ENCODE measurements at regions not wholly inside any gene's neighbourhood (a gene's known extent, or its start where the extent isn't known, plus 50 kb on each side); places are given as distances from the start of the nearest gene placed in this dataset.
"Not testable (repeated sequence)": the region's sequence is repeated elsewhere in the genome, so short reads cannot be mapped to it uniquely, and the experiment has no call there.

DNA sequence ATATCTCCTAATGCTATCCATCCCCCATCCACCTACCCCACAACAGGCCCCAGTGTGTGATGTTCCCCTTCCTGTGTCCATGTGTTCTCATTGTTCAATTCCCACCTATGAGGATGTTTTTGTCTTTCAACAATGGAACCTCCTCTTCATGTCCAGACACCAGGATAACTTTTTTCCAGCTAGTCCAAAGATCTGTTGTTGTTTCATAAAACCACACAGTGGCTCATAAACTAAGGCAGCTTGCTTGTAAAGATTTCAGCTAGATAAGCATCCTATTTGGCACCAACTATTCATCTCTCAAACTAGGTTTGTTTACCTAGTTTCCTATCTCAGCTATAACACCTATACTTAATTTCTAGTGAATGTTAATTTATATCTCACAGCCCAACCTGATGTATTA, 937.7 kb downstream of the TRIB2 start:
- intact Hi-C loops (cut with DNase I, micrococcal nuclease) = no loop called here
- DNase-seq (no peak), ATAC-seq (no peak)

GRCh38 chr2:13660231-13660630, 943.5 kb downstream of the TRIB2 start:
- ATAC-seq (no peak), DNase-seq (no peak)
- intact Hi-C loops (cut with DNase I, micrococcal nuclease) = no loop called here

GRCh38 chr2:13662055-13662454, 945.3 kb downstream of the TRIB2 start:
- intact Hi-C loops (cut with DNase I, micrococcal nuclease) = no loop called here
- ATAC-seq (no peak), DNase-seq (no peak)

DNA sequence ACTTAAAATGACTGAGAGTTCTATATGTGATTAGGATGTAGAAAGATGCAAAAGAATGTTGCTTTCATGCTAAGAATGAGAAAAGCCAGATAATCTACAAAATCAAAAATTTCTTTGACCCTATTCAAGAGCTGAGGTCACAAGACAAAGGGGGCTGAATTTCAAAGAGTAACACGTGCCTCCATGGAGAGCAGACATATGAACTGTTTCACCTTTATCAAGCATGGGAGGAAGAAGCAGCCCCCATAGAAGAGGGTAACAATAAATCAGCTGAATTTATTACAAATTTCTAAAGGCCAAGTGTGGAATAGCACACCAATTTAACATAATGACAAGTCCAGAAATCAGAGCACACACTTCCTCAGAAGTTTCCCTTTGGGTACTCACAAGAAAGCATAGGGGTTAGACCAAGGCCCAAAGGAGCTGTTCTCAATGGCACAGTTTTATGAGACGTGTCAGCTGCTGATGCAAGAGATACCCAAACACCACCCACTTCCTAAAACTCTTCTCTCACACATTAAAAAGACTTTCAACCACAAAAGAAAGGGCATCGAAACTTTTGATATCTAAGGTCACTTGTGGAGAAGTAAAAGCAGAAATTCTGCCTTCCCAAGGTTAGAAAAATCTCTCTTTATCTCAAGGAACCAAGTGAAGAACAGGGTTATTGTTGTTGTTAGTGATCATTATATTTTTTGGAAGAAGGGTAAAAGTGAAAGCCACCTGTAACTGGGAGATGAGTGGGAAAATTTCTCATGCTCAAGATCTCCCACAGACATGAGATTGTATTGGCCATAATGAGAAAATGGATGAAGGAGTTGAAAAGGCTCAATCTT, 950.1 kb downstream of the TRIB2 start:
- ATAC-seq (no peak), DNase-seq (no peak)
- intact Hi-C loops (cut with DNase I, micrococcal nuclease) = no loop called here

DNA sequence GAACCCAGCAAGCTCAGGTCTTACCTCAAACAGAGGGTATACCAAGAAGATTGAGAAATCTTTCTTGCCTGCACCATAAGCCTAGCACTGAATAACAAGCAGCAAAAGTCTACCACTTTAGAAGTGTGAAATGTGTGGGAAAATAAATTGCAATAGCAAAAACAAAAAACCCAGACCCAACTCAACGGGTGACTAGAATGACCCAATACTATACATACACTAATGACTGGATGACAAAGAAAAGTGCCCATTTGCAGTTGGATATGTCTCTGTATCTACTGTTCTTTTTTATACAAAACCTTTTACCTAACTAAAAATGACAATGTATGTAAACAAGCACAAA, 950.6 kb downstream of the TRIB2 start:
- no peak for ATAC-seq
- DNase-seq = no peak
- intact Hi-C loops (cut with DNase I, micrococcal nuclease) = no loop called here

GRCh38 chr2:13669607-13670006, 952.9 kb downstream of the TRIB2 start:
- DNase-seq (no peak), ATAC-seq (no peak)
- intact Hi-C loops (cut with DNase I, micrococcal nuclease) = no loop called here

DNA sequence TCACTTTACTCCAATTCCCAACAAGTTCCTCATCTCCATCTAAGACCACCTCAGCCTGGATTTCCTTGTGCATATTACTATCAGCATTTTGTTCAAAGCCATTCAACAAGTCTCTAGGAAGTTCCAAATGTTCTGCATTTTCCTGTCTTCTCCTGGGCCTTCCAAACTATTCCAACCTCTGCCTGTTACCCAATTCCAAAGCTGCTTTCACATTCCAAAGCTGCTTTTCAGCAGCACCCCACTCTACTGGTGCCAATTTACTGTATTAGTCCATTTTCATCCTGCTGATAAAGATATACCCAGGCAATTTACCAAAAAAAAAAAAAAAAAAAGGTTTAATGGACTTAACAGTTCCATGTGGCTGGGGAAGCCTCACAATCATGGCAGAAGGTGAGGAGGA, 957.1 kb downstream of the TRIB2 start:
- ATAC-seq; DNase-seq; intact Hi-C loops (cut with DNase I, micrococcal nuclease): not testable (repeated sequence)

DNA sequence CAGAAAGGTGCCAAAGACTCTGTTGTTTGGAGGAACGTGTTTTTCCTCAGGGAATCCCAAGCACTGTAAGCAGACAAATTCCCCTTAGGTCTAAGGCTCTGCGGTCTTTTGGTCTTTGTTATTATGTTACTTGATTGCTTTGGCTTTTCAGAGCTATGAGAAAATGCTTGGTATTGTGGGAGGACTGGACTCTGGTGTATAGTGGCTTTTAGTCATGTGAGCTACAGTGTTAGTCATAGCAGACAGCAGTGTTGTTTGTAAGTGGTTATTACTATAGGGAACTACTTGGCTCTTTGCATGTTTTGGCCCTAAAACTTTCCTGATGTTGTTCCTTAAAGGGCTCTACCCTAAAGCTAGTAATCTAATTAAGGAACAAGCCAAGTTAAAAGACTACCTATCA, 956.2 kb upstream of the LRATD1 start:
- ATAC-seq = no peak
- DNase-seq = no peak
- intact Hi-C loops (cut with DNase I, micrococcal nuclease) = no loop called here

GRCh38 chr2:13681936-13682335, 950.6 kb upstream of the LRATD1 start:
- intact Hi-C loops (cut with DNase I, micrococcal nuclease) = no loop called here
- no peak for ATAC-seq
- no peak for DNase-seq

DNA sequence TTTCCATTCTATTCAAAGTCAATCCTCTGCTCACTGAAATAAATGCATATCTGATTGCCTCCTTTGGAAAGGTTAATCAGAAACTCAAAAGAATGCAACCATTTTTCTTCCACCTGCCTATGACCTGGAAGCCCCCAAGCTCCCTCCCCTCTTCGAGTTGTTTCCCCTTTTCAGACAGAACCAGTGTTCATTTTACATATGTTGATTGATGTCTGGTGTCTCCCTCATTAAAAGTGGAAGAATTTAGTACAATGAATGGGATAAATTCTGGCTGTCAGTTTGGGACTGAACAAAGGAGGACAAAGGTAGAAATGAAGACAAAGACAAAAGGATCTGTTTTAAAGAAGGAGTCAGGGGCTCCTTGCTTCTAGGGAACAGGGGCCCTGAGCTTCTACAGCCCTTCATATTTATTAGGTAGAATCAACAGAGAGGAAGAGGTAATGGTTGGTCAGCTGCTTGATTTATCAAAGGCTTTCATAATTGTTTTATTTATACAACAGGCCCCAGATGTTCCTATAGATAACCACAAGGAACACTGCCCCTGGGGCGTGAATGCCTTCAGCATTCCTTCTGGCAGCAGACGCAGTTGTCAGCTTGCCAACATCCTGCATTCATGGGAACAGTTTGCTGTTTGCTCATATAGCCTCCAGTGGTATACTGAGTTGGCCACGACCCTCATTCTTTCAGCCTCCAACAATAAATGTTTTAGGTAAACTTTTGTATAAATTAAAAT, 949.8 kb upstream of the LRATD1 start:
- intact Hi-C loops (cut with DNase I, micrococcal nuclease) = no loop called here
- DNase-seq (no peak), ATAC-seq (no peak)

DNA sequence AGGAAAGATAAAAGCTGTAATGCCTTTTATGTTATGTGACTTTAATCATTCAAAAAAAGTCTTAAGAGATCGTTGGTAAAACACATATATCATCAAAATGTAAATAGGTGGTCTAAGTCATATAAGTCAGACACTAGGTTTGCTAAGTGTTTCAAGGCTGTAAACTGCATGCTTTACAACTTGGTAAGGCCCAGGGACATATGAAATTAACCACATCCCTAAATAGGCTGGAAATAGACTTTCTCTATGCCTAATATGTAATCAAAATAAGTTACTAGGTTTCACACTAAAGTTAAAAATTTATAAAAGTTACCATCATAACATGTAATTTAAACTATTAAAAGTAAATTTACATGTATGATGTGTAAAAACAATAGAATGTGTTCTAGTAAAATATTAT, 946.3 kb upstream of the LRATD1 start:
- intact Hi-C loops (cut with DNase I, micrococcal nuclease) = no loop called here
- DNase-seq = no peak
- ATAC-seq = no peak

DNA sequence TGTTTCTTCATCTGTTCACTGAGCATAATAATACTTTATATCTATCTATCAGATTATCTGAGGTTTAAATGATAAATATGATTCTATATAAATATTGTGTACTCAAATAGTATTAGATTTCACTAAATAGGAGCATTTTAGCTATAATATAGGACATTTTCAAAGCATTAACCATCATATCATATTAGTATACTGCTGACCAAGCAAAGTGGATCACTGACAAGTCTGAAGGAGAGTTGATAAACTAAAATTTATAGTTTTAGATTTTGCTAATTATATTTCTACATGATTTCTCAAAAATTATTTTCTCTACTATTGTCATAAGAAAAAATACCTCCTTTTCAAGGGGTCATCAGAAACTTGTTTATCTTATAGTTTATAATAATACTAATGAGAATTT, 937.8 kb upstream of the LRATD1 start:
- ATAC-seq (no peak), DNase-seq (no peak)
- intact Hi-C loops (cut with DNase I, micrococcal nuclease) = no loop called here

- intact Hi-C loops (cut with DNase I, micrococcal nuclease) = no loop called here
- DNase-seq (no peak), ATAC-seq (no peak)
Observed at GRCh38 chr2:13696601-13697000, 935.9 kb upstream of the LRATD1 start.

DNA sequence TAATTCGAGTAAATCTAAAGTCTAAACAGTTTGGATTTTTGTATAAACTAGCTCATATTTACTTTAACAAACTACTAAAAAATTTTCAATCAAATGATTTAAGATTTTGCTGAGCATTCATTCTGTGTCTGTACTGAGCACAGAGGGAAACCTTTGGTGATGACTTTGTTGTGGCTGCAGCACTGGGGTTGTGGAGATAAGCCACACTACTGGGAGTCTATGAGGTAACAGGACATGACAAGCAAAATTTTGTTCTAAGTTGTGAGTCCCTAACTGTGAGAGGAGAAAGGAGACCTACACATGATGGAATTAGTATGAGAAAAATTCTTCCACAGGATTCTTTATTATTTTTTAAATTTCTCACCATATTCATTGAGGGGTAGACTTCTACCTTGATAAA, 933.7 kb upstream of the LRATD1 start:
- DNase-seq (no peak), ATAC-seq (no peak)
- intact Hi-C loops (cut with DNase I, micrococcal nuclease) = no loop called here

- DNase-seq; ATAC-seq; intact Hi-C loops (cut with DNase I, micrococcal nuclease): not testable (repeated sequence)
Observed at GRCh38 chr2:13699939-13700338, 932.6 kb upstream of the LRATD1 start.

DNA sequence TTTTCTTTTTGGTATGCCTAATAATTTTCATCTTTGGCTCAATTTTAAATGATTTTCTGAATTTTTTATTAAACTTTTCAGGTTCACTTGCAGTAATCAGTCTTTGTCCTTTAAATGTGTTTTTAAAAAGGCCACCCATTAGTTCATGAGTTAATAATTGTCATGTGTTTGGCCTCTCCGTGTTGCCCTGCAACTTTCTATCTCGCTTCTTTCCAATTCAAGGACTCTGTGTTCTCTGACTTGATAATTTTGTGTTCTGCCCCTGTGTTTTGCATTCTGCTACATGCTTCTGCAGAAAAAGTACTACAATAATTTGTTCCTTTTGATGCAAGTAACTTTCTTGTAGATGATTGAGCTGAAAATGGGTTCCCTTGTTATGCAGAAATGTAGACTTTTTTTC, 921.4 kb upstream of the LRATD1 start:
- ATAC-seq (no peak), DNase-seq (no peak)
- intact Hi-C loops (cut with DNase I, micrococcal nuclease) = no loop called here

GRCh38 chr2:13714466-13714865, 918.1 kb upstream of the LRATD1 start:
- intact Hi-C loops (cut with DNase I, micrococcal nuclease) = no loop called here
- DNase-seq (no peak), ATAC-seq (no peak)

- intact Hi-C loops (cut with DNase I, micrococcal nuclease) = no loop called here
- no peak for DNase-seq
- no peak for ATAC-seq
Observed at GRCh38 chr2:13725945-13726344, 906.6 kb upstream of the LRATD1 start.

DNA sequence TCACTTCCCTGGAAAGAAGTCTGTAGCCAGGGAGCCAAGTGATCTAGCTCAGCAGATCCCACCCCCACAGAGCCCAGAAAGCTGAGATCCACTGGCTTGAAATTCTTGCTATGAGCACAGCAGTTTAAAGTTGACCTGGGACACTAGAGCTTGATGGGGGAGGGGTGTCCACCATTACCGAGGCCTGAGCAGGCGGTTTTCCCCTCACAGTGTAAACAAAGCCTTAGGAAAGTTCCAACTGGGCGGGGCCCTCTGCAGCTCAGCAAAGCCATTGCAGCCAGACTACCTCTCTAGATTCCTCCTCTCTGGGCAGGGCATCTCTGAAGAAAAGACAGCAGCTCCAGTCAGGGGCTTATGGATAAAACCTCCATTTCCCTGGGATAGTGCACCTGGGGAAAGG, 887.2 kb upstream of the LRATD1 start:
- intact Hi-C loops (cut with DNase I, micrococcal nuclease) = no loop called here
- no peak for DNase-seq
- no peak for ATAC-seq

DNA sequence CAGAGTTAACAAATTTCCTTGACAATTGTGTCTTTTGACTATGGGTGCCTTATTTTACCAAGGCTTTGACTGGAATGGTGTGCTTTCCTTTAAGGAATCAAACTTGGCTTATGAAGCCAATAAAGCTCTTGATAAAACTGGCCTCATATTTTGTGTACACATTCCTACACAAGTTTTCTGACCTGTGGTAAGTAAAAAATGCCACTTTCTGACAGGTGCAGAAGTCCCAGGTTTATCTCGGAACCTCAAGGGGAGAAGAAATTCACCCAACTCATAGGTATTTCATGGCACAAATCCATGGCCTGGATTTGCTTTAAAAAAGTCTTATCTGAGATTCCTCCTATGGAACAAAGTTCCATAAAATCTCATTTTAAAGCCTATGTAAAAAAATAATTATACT, 880.6 kb upstream of the LRATD1 start:
- intact Hi-C loops (cut with DNase I, micrococcal nuclease) = no loop called here
- DNase-seq (no peak), ATAC-seq (no peak)

DNA sequence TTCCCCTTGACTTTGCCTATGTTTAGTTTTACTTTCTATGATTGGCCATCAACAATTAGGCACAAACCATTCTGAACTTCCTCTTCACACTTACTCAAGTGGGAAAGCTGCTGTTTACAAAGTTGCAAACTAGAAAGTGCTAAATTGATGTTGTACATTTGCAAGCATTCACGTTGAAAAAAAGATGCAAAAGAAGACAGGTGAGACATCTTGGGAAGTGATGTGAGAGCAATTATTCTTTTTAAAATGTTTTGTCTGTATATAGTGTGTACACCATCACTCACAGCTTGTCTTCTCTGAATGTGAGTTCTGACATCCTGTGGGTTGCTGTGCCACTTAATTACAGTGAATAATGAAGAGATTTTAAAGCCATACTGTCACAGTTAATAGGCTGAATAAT, 874.1 kb upstream of the LRATD1 start:
- intact Hi-C loops (cut with DNase I, micrococcal nuclease) = no loop called here
- no peak for ATAC-seq
- DNase-seq = no peak

Measured in left colon (tissue), 2 donors.